Epithelial cell of proximal tubule (primary cell): ENCODE measurements at regions not wholly inside any gene's neighbourhood (a gene's known extent, or its start where the extent isn't known, plus 50 kb on each side); places are given as distances from the start of the nearest gene placed in this dataset.

Experiments
- DNase-seq: peaks from one replicate; pipeline ENCODE4 v3.0.0-alpha.2; 2011; ENCODE audit warnings: low read depth
- H3K4me3 ChIP-seq: 2 replicates; pipeline ENCODE4 v1.5.1; 2011; ENCODE audit warnings: low read depth, mild to moderate bottlenecking, low read length
- CTCF ChIP-seq: conservative IDR thresholded peaks from 2 replicates; pipeline ENCODE4 v1.5.1; 2012; ENCODE audit warnings: low read depth, mild to moderate bottlenecking, low read length

- H3K4me3 ChIP-seq, result no peak overlapping the region
- TF ChIP-seq CTCF, result no peak
- DNase-seq, result no peak
Observed at GRCh38 chr5:124566875-124567450, 179.5 kb downstream of the ZNF608 start.

GRCh38 chr5:124561451-124561850 lies 185.0 kb downstream of the ZNF608 start:
- no peak for DNase-seq
- no peak for TF ChIP-seq CTCF
- H3K4me3 ChIP-seq, result no peak overlapping the region

- DNase-seq, result no peak
- TF ChIP-seq CTCF, result no peak
- H3K4me3 ChIP-seq, result no peak overlapping the region
Observed at GRCh38 chr5:124560370-124560769, 186.1 kb downstream of the ZNF608 start.

- TF ChIP-seq CTCF, result no peak
- no peak overlapping the region for H3K4me3 ChIP-seq
- no peak for DNase-seq
Observed at GRCh38 chr5:124557761-124558160, 188.7 kb downstream of the ZNF608 start.

- DNase-seq, result no peak
- TF ChIP-seq CTCF, result no peak
- no peak overlapping the region for H3K4me3 ChIP-seq
Observed at GRCh38 chr5:124554746-124555578, 191.5 kb downstream of the ZNF608 start.

GRCh38 chr5:124553911-124554310 lies 192.5 kb downstream of the ZNF608 start:
- no peak overlapping the region for H3K4me3 ChIP-seq
- no peak for DNase-seq
- TF ChIP-seq CTCF, result no peak

- DNase-seq, result no peak
- no peak for TF ChIP-seq CTCF
- no peak overlapping the region for H3K4me3 ChIP-seq
Observed at GRCh38 chr5:124552526-124552925, 193.9 kb downstream of the ZNF608 start.
